ENCODE measurements at regions not wholly inside any gene's neighbourhood (a gene's known extent, or its start where the extent isn't known, plus 50 kb on each side); places are given as distances from the start of the nearest gene placed in this dataset.

DNA sequence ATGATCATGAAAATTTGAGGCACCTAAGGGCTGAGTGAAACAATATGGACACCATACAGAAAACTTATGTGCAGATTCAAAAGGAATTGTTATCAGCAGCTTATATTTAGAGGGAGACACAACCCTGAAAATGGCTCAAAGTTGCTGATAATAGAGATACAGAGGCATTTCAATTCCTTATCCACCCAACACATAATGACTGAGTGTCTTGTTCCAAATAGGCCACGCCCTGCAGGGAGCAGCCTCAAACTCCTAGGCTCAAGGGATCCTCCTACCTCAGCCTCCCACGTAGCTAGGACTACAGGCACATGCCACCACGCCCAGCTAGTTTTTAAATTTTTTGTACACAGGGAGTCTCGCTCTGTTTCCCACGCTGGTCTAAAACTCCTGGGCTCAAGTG, 79.0 kb downstream of the LBH start:
- in situ Hi-C loops (cut with MboI; ENCODE audit: low pct_unique_long_range_greater_than_20kb, low sequenced_read_pairs), result no loop called here

DNA sequence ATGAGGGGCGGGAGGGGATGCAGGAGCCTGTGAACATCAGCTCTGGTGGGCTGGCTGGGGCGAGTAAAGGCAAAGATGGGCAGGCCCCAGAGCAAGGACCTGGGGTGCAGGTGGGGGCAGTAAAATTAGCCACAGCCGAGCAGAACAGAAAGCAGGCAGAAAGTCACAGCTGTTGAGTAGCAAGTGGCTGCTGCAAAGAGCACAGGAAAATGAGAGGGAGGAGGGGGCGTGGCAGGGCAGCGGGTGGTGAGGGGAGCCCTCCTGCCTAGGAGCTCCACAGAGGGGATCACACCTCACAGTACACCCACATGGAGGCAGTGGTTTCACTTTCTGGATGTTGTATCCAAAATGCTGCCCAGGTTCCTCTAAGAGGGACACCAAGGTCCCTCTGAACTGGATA, 79.6 kb downstream of the LBH start:
- DNase-seq, result no peak
- in situ Hi-C loops (cut with MboI; ENCODE audit: low pct_unique_long_range_greater_than_20kb, low sequenced_read_pairs), result no loop called here

More for the DNA sequence above, 79.0 kb downstream of the LBH start:
- DNase-seq, result no peak

DNA sequence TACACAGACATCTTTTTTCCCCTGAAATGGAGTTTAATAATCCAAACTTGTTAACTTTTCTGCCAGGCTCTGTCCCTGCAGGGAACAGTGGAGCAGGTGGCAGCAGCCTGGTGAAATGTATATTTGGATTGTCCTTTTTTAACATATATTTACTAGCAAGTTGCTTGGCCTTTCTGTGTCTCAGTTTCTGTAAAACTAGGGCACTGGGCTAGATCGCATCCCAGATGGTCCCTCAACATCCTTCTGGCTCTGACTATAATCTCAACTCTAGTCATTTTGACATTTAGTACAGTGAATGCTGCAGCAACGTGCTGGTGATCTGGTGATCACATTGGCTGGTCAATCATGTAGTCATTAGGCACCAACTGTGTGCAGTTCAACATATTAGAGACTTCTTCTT, 80.4 kb downstream of the LBH start:
- in situ Hi-C loops (cut with MboI; ENCODE audit: low pct_unique_long_range_greater_than_20kb, low sequenced_read_pairs), result no loop called here
- no peak for DNase-seq

DNA sequence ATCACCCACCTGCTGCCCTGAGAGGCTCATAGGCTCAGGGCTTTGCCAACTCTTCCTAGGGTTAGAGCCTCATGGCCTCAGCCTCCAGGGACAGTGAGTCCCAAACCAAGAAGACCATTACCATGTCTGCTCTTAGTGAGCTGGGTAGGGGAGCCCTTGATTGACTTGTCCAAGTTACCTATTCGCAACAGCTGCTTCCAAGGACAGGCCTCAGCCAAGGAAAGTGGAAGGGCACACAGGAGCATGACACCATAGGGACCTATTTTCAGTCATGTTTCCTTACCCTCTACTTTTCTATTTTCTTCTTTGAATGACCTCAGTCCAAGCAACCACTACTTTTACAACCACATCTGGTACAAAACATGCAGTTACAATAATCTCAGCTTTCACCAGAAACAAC, 81.6 kb downstream of the LBH start:
- no peak for DNase-seq
- in situ Hi-C loops (cut with MboI; ENCODE audit: low pct_unique_long_range_greater_than_20kb, low sequenced_read_pairs), result no loop called here

DNA sequence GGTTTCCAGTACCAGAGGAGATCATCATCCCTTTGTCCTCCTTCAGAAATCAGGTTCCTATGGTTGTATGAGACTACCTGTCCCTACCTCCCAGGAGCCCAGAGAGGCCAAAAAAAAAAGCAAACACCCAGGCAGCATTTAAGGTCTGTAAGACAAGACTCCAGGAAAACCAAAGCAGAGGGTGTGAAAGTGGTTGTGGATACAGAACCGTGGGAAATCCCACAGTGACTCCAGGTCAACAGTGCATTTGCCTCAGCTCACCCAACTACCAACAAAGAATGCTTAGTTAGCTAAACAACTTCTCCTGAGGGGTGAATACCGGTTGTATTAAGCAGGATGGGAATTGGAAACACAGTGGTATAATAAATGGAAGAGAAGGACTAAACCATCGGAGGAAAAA, 83.6 kb downstream of the LBH start:
- in situ Hi-C loops (cut with MboI; ENCODE audit: low pct_unique_long_range_greater_than_20kb, low sequenced_read_pairs), result no loop called here
- no peak for DNase-seq

DNA sequence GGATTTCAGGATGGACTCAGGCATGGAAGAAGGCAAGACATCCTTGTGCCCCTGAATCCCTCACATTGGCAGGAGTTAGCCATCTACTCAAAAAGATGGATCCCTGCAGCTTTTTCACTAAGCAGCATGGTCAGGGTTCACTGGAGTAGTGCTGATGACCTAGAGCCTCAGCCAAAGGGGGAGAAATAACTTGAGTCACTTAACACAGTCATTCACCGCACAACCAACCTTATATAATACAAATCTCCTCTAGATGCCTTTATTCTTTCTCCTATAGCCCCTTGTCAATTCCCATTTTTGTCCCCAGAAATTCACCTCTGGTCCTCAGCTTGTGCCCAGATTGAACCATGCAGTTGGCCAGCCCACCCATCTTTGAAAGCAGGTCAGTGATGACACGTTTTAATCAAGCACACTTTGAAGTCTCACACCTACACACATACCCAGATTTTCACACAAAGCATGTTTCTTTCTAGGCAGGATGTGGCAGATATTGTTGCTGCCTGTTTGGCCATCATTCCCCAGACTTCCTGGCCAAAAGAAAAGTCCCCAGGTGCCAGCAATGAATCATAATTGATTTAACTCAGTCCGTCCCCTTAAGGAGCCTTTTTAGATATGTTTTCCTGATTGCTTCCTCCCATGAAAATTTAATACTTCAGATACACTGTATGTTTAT, 84.2 kb downstream of the LBH start:
- in situ Hi-C loops (cut with MboI; ENCODE audit: low pct_unique_long_range_greater_than_20kb, low sequenced_read_pairs), result no loop called here
- no peak for DNase-seq

DNA sequence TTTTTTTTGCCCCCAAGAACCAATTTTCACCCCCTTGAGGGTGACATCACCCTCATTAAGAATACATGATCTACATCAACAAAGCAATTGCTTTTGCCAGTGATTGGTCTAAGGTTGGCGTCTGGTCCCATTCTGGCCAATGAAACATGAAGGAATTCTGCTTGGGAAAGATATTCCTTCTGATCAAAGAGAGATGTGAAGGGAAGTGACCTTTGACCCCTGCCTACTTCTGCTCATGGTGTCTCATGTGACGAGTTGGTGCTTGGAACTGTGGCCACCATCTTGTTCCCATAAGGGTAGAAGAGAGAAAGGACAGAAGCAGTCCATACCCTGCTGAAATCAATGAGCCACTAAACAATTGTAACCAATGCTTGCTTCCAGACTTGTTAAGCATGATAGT, 85.1 kb downstream of the LBH start:
- in situ Hi-C loops (cut with MboI; ENCODE audit: low pct_unique_long_range_greater_than_20kb, low sequenced_read_pairs), result no loop called here
- no peak for DNase-seq

DNA sequence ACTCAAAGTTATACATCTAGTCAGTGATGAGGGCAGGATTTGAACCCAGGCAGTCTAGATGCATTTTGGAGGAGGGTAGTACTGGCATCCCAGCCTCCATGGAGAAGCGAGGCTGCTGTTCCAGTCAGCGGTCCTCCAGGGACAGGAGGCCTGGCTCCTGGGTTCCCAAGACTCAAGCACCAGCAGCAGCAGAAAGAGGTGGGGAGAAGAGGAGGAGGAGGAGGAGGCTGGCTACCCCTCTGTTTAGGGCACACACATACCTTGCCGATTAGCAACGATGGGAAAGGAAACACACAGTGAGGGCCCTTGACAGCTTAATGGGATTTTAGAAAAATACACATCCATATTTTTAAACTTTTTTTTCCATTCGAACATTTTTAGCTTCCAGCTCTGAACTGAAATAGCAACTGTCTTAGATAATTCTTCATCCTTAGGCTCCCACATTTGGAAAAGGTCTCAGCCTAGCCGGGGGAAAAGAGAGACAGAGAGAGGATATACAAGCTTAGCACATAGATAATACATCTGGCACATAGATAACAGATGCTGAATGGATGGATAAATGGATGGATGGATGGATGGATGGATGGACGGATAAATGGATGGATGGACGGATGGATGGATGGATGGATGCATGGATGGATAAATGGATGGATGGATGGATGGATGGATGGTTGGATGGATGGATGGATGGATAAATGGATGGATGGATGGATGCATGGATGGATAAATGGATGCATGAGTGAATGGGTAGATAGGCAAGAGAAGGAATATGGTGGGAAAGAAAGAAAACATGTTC, 87.9 kb downstream of the LBH start:
- in situ Hi-C loops (cut with MboI; ENCODE audit: low pct_unique_long_range_greater_than_20kb, low sequenced_read_pairs), result no loop called here

DNA sequence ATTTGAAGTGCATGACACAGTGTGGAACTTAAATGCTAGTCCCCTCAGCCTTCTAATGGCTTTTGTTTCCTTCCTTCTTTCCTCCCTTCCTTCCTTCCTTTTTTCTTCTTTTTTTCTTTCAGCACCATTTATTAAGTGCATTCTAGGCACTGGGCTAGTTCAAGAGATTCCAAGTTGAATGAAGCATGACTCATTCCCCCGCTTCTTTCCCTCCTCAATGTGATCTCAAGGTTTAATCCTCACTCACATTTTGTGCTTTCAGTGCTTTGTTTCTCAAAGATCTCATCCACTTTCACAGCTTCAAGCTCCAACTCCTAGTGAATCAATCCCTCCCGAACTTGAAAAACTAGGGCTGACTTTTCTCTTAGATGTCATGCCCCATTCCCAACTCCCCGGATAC, 90.1 kb downstream of the LBH start:
- no peak for DNase-seq
- in situ Hi-C loops (cut with MboI; ENCODE audit: low pct_unique_long_range_greater_than_20kb, low sequenced_read_pairs), result no loop called here

More for the DNA sequence above, 87.9 kb downstream of the LBH start:
- DNase-seq, result no peak

DNA sequence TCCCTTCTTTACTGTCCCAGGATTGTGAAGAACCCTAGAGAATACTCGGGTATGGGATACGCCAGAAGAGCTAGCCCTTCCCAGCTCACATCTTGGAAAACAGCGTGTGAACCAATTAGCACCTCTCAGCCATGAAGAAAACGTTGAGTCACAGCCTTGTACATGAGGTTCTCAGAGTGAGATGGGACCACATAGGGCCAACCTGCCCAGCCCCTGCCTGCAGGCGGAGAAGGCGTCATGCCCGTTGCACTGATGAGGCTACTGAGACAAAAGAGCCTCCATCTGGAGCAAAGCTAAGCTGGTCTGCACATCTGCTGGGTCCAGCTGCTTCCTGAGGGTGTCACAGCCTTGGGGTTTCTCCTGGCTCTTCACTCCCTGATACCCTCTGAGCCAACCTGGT, 92.2 kb downstream of the LBH start:
- in situ Hi-C loops (cut with MboI; ENCODE audit: low pct_unique_long_range_greater_than_20kb, low sequenced_read_pairs), result no loop called here
- DNase-seq, result no peak

DNA sequence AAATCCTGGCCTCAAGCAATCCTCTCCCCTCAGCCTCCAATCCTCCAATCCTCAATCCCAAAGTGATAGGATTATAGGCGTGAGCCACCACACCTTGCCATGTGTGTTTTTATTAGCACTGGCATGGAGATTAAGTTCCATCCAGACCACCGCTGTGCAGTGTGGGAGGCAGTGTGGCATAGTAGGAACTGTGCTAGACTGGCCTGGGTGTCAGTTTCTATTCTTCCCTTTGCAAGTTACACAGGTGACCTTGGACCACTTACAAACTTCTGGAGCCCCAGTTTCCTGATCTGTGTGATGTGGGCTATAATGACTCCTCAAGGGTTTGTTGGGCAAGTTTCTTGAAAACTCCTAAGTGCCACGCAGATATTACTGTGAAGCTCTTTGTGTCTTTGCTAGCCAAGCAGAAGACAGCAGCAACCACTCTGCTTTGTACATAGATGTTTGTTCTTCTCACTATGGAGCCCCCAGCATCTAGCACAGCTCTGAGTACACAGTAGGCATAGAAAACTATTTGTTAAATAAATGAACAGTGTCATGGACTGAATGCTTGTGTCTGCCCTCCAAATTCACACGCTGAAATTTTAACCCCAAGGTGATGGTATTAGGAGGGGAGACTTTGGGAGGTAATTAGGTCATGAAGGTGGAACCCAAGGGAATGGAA, 93.0 kb downstream of the LBH start:
- DNase-seq, result no peak

DNA sequence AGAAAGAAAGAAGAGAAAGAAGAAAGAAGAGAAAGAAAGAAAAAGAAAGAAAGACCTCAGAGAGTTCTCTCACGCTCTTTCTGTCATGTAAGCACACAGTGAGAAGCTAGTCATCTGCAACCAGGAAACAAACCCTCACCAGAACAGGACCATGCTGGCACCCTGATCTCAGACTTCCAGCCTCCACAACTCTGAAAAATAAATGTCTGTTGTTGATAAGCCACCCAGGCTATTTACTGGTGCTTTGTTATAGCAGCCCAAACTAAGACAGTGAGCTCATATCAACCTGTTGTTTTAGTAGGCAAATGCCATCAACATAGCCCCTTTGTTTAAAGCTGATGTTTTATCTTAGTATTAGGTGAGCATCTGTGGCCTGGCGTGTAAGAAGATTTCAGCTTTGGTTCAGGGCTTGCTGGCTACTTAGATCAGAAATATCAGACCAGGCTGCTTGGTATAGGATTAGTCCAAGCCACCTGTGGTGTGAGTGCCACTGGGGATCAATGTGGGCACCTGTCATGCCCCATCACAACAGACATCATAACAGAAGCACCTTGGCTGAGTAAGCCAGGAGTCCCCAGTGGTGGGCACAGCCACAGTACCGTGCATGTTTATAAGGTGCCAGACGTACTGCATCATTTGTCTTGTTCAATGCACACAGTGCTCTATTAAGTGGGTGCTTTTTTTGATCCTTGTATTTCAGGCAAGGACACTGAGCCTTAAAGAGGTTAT, 94.4 kb downstream of the LBH start:
- in situ Hi-C loops (cut with MboI; ENCODE audit: low pct_unique_long_range_greater_than_20kb, low sequenced_read_pairs), result no loop called here
- DNase-seq, result no peak

More for the DNA sequence above, 93.0 kb downstream of the LBH start:
- in situ Hi-C loops (cut with MboI; ENCODE audit: low pct_unique_long_range_greater_than_20kb, low sequenced_read_pairs), result no loop called here

DNA sequence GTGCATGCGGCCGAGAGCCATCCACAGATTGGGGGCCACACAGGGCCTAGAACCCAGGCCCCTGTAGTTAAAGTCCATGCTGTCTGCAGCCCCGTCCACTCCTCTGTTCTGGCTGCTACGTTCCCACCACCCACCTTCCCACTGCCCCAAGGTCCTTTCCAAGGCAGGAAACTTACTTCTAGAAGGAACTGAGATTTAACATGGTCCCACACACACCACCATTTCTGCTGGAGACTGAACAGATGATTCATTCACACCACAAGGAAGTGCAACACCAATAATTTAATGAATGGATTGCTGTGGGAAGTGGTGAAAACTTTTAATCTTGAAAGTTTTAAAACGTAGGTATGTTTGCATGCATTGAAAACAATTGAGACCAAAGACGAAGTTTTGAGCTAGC, 95.2 kb downstream of the LBH start:
- in situ Hi-C loops (cut with MboI; ENCODE audit: low pct_unique_long_range_greater_than_20kb, low sequenced_read_pairs), result no loop called here
- DNase-seq, result no peak

DNA sequence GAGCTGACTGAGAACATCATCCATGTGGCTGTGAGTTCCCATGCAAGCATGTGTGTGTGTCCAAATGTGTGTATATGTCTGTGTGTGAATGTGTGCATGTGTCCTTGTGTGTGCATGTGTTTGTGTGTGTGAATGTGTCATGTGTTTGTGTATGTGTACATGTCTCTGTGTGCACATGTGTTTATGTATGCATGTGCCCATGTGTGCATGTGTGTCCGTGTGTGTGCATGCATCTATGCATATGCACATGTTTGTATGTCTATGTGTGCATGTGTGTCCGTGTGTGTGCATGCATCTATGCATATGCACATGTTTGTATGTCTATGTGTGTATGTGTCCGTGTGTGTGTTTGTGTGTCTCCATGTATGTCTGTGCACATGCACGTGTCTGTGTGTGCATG, 99.7 kb downstream of the LBH start:
- in situ Hi-C loops (cut with MboI; ENCODE audit: low pct_unique_long_range_greater_than_20kb, low sequenced_read_pairs), result no loop called here
- DNase-seq, result no peak

DNA sequence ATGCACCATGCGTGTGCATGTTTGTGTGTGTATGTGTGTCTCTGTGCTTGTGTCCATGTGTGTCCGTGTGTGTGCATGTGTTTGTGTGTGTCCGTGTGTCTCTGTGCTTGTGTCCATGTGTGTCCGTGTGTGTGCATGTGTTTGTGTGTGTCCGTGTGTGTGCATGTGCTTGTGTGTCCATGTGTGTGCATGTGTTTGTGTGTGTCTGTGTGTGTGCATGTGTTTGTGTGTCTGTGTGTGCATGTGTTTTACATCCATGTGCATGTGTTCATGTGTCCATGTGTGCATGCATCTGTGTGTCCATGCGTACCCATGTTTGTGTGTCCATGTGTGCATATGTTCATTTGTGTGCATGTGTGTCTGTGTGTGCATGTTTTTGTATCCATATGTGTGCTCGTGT, 100.5 kb downstream of the LBH start:
- in situ Hi-C loops (cut with MboI; ENCODE audit: low pct_unique_long_range_greater_than_20kb, low sequenced_read_pairs), result no loop called here
- DNase-seq, result no peak

DNA sequence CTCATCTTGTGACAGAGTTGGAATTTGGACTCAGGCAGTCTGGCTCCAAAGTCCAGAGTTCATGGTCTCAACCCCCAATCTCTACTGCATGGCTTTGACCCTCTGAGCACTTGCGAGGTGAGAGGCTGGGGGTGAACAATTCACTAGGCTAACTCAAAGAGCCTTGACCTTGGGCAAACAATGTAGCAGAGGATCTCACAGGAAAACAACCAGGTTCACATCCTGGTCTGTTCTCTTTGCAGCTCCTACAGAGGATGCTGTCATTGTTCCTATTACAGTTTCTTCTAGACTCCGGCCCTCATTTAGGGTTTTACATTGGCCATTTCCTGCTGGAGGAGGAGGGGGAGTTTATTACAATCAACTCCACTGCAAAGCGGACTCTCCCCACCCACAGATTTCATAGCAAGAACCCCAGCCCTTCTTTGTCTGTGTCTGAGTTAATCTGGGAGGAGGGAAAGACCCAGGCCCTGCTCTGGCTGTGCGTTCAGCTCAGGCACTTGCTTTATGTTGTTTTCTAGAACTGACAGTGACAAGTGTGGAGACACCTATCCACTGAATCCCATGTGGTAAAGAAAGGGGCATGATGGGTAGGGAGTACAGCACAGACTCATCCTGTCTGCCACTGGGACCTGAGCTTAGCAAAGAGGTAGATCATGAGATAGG, 101.6 kb downstream of the LBH start:
- no peak for DNase-seq
- in situ Hi-C loops (cut with MboI; ENCODE audit: low pct_unique_long_range_greater_than_20kb, low sequenced_read_pairs), result no loop called here

DNA sequence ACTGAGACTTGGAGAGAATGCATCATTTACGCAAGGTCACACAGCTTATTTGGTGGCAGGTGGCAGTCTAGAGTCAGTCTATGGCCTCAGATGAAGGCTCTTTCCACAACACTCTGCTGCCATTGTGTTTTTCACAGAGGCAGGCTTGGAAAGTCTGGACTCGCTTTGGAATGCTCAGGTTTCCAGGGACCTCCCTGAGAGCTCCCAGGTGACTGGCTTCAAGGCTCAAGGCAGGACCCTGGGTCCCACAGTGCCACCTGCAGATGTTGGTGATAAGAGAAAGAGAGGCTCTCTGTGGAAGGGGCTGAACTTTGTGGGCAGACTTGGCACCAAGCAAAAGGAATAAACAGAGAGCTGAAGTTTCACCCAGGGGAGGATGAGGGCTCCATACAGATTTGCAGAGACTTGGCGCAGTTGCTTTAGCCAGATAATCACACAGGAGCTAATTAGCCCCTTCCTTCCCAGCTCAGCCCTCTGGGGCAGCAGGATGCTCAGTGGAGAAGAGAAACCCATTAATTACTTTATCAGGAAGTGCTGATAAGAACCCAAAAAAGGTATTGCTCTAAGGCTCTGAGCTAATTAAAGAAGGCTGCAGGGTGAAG, 103.5 kb downstream of the LBH start:
- in situ Hi-C loops (cut with MboI; ENCODE audit: low pct_unique_long_range_greater_than_20kb, low sequenced_read_pairs), result no loop called here
- DNase-seq, result no peak

DNA sequence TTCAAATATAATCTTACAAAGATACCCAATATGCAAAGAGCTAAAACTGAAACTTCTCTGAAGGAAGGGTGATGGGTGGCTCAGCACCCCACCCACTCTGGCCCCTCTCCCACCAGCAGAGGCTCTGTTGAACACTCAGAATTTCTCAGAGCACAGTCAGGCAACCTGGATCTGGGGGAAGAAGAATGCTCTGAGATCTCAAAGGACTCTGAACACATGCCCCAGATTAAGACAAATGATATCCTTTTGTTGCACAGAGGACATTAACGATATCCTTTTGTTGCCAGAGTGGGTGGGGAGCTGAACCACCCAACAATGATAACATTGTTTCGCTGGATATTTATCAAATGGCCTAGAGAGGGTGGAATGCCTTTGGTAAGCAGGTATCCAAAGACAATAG, 104.8 kb downstream of the LBH start:
- in situ Hi-C loops (cut with MboI; ENCODE audit: low pct_unique_long_range_greater_than_20kb, low sequenced_read_pairs), result no loop called here
- no peak for DNase-seq
